LoVo (cell line): ENCODE measurements at regions not wholly inside any gene's neighbourhood (a gene's known extent, or its start where the extent isn't known, plus 50 kb on each side); places are given as distances from the start of the nearest gene placed in this dataset.
A peak's percentile ranks its signal among the peaks of the same experiment; 100 is the strongest.
"Not testable (repeated sequence)": the region's sequence is repeated elsewhere in the genome, so short reads cannot be mapped to it uniquely, and the experiment has no call there.

ENCODE experiments used
- DNase-seq: peaks from one replicate; pipeline ENCODE4 v3.0.0-alpha.2; 2016; ENCODE audit warnings: low spot score

DNA sequence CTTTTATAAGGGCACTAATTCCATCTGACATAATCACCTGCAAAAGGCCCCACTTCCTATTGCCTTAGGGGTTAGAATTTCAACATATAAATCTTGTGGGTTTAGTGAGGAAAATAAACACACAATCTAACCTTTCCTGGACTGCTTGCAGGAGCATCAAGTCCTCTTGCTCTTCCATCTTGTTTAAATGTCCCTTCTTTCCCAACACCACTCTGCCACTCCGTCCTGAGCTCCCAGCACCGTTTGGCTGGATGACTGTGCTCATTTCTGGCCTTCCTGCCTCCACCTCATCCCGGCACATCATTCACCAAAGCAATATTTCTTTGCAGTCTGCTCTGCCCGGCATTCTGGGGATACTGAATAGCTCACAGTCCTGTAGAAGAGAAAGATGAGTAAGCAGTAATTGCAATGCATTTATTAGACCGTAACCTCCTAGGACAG is 247.8 kb downstream of the BCL2 start:
- DNase-seq = no peak

DNA sequence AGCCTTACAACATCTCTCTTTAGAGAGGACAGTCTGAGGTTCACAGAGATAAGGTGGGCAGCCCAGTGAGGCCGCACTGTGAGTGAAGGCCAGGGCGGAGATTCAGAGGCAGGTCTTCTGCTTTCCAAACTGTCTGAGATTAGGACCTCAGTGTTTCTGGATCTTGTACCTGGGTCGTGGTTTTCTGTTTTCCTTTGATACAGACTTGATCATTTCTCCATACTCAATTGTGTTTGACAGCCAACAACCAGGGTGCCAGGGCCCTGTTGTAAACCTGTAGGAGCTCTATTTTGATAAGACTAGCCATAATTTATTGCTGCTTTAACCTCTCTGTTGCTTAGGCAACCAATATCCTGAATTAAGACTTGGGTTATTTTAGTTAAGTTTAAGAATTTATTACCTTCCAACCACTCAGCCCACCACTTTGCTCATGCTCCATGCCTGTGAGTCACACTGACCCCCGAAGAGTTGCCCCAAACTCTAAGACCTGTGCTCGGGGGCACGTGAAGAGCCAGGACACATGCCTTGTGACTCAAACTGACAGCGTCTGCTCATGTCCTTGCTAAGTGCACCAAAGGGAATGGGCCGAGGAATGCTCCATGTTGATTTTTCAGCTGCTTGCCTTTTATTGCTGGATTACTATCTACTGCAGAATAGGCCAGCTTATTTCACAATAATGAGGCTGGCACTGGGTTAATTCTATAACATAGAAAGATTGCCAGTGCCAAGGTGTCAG is 248.6 kb downstream of the BCL2 start:
- no peak for DNase-seq

DNA sequence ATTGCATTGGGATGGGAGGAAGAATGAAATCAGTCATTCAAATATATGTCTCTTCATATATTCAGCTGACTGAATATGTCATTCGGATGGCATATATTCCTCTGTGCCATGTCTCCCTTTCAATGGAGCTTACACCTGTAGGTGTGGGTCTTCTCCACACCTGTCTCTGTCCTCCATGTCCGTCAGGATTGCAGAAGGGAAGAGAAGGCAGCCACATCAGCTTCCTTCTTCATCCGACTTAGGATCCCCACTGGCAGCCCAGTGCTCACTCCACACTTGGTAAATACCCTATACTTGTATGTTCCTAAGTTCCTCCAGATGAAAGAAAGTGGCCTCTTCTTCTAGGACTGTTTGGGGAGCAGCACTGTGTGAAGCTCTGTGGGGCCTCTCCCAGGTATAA is 250.1 kb downstream of the BCL2 start:
- no peak for DNase-seq

DNA sequence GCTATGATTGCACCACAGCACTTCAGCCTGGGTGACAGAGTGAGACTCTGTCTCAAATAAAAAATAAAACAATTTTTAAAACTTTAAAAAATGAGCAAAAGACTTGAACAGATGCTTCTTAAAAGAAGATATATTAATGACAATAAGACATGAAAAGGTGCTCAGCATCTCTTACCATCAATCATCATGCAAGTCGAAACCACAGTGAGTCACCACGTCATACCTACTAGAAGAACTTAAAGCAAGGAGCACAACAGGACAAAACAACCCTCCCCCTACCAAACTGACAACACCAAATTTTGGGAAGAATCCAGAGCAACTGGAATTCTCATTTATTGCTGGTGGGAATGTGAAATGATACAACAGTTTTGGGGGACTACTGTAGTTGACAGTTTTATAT is 251.6 kb downstream of the BCL2 start:
- no peak for DNase-seq

DNA sequence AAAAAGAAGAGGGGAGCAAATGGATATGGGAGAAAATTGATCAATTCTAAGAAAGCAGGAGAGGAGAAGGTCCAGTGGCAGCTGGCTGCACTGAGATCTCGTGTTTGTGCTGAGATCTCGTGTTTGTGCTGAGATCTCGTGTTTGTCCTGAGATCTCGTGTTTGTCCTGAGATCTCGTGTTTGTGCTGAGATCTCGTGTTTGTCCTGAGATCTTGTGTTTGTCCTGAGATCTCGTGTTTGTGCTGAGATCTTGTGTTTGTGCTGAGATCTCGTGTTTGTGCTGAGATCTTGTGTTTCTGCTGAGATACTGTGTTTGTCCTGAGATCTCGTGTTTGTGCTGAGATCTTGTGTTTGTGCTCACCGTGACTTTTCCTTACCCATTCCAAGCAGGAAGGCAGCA is 254.4 kb downstream of the BCL2 start:
- DNase-seq = no peak

DNA sequence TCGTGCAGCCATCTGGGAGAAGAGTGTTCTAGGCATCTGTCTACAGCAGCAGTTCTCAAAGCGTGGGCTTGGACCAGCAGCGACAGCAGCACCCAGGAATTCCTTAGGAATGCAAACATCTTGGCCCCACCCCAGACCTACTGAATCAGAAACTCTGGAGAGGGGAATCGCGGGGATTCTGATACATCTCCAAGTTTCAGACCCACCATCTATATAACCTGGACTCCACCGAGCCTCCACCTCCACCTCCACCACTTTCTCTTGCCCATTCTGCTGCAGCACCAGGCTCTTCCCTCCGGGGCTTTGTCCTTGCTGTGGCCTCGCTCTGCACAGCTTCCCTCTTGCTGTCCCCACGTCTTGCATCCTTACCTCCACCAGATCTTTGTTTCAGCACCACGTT is 256.4 kb downstream of the BCL2 start:
- DNase-seq = peak; percentile 16

DNA sequence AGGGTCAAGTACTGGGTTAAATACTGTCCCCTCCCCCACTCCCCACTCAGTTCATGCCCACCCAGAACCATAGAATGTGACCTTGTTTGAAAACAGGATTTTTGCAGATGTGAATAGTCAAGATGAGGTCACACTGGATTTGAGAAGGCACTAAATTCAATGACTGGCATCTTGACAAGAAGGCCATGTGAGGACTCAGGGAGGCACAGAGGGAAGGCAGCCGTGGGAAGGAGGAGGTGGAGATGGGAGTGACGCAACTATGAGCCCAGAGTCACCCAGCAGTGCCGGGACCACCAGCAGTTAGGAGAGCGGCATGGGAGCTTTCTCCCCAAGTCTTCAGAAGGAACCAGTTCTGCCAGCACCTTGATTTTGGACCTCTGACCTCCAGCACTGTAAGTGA is 257.3 kb downstream of the BCL2 start:
- no peak for DNase-seq

DNA sequence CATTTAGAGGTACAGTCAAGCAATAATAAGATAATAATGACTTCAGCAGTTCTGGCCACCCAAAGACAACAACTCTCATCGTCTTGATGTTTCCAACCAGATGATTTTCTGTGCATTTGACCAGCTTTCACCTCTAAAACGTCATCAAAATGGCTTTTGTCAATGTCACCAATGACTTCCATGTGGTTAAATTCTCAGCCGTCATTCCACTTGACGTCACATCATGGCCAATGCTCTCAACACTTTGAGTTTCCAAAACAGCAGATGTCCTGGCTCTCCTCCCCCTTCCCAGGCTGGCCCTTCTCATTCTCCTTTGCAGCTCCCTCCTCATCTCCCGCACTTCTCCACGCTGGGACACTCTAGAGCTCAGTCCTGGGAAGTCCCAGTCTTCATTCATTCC is 258.3 kb downstream of the BCL2 start:
- no peak for DNase-seq

DNA sequence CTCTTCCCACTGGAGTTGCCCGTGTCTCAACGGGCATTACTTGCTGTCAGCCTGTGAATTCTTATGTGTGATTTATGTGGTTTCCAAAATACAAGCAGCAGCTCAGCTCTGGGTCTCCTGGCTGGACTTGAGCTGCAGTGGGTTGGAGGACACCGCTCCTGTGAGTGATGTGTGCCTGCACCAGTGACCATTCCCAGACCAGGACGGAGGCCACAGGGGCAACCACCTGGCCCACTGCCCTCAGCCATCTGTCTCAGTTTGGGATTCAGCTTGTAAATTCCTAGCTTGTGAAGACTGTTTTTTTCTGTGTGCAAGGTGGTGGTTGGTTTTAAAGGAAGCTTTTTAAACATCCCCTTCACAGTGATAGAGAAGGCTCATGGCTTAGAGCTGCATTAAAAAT is 261.0 kb downstream of the BCL2 start:
- no peak for DNase-seq

DNA sequence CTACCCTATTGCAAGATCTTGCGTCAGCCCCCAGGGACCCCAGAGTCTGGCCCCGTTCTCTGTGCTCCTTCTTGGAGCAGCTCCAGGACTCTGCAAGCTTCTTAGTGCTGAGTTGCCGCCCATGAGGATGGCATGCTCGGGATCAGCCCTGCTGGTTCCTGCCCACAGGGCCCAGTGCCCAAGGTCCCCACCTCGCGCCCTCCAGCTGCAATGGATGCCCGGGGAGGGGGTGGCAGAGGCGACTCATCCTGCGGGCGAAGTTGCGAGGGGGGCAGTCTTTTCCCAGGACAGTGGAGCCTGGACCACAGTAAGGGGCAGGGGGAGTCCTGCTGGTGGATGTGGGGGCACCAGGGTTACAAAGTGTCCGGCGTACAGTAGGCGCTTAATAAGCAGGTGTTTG is 261.9 kb downstream of the BCL2 start:
- DNase-seq = no peak

DNA sequence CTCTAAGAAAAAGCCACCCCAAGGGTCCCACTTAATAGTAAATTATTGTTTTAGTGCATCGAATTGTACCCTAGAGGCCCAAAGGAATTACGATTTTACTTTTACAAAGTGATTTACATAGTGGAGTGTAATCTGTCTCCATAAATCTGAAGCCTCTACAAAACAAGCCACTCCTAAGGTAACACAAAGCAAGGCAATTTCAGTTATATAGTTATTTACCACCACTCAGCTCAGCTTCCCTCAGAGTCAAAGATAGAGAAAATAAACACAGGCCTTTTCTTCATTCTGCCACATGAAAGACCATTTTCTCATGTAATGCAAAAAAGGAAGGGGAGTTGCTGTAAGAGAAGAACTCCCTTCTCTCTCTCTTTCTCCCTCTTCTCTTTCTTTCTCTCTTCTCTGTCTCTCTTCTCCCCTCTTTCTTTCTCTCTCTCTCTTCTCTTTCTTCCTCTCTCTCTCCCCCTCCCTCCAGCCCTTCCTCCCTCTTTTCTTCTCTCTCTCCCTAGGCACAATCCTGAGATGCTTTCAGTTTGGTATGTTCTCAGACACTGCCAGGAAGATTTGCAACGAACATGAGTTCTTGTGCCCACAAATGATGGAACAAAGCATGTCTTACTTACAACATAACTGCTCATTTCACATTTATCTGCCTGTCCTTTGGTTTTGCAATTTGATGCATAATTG is 264.5 kb downstream of the BCL2 start:
- no peak for DNase-seq

DNA sequence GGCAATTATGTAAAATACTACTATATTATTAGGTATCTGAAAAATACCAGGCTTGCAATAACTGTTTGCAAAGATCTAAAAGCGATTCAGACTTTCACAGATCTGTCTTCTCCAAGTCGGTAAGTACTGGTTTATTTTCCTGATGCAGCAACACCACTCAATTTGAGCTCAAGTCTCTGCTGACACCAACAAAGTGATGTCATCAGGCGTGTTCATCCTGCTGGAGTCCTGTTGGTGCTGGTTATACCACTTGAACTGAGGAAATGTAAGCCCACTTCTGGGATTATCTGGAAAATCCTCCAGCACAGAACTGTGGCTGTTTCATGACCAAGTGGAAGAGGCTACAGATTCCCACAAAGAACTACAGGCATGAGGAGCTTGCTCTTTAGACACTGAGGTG is 267.6 kb downstream of the BCL2 start:
- DNase-seq = no peak

DNA sequence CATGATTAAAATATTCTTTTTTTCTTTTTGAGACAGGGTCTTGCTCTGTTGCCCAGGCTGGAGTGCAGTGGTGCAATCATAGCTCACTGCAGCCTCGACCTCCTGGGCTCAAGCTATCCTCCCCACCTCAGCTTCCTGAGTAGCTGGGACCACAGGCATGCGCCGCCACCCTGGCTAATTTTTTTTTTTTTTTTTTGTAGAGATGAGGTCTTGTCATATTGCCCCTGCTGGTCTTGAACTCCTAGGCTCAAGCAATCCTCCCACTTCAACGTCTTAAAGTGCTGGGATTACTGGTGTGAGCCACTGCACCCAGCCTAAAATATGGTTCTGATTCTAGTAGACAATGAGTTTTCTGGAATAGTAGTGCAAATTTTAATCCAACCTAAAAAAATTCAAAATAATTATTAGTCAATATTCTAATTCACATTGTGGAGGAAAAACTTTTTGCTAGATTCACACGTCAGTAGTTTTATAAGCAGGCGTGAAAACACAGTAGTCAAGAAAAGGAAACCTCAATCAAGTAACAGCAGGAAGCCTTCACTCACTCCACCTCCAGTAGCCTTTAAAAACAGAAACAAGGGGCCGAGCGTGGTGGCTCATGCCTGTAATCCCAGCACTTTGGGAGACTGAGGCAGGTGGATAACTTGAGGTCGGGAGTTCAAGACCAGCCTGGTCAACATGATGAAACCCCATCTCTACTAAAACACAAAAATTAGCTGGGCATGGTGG is 268.7 kb downstream of the BCL2 start:
- DNase-seq = not testable (repeated sequence)

DNA sequence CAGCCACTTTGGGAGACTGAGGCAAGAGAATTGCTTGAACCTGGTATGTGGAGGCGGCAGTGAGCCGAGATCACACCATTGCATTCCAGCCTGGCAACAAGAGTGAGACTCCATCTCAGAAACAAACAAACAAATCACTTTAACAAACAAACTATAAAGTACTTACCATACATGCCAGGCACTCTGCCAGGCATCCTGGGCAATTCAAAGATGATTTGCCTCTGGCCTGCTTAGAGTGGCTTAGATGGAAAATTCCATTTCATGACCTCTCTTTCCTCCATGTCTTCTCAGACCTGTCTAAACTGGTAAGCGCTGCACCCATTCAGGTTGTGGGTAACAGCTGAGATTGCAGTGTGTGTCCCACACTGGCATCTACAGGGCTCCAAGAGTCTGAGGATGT is 273.2 kb downstream of the BCL2 start:
- no peak for DNase-seq

DNA sequence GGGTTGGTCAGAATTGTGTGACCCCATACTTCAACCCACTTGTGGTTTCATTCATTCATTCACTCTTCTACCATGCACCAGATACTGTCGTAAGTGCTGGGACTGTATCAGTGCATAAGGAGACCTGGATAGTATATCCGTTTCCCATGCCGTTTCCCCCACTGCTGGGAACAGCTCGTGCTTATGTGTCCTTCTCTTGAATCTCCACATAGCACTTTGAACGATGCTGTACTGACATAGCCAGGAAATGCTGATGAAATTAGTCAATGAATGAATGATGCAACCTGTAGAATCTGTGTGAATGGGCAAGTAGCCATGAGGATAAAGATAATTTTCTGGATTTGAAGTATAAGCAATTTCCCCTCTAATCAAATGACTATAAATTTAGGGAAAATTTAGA is 276.1 kb downstream of the BCL2 start:
- DNase-seq = no peak

DNA sequence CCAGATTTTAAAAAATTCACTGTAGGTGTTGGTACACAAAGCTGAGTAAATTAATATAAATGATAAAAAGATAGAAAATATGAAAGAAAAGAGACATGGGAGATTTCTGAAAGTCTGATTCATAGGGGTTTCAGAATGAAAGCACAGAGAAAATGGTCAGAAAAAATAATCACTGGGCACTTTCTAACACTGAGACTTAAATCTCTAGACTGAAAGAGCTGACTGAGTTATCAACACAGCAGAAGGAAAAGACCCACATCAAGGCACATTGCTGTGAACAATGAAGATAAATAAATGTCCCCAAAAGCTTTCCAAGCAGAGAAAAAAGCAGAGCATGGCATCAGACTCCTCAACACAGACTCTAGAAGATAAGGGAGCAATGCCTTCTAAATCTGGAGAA is 277.2 kb downstream of the BCL2 start:
- no peak for DNase-seq

DNA sequence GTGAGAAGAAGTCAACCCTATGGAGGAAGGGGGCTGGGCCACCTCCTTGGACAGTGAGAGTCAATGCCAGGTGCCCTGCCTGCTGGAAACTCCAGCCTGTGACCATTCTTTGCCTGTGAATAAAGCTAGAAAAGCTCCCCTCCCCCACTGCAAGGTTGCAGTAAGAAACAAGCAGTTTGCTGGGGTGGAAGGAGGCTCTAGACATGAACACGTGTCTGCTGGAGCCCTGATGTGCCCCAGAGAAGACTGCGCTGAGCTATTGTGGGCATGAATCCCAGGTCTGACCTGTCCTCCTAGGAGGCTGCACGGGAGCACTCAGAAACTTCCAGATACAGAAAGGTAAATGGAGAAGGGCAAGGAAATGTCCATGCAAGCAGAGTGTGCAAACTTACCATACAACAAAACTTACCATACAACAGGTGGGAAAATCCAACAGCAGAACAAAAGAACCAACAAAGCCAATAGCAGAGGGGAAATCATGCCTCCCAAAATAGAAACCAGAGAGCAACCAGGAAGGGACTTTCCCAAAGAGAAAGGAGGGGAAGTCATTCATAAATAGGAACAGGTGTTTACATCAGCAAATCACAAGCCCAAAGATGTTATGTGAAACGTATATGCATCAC is 278.7 kb downstream of the BCL2 start:
- DNase-seq = no peak

DNA sequence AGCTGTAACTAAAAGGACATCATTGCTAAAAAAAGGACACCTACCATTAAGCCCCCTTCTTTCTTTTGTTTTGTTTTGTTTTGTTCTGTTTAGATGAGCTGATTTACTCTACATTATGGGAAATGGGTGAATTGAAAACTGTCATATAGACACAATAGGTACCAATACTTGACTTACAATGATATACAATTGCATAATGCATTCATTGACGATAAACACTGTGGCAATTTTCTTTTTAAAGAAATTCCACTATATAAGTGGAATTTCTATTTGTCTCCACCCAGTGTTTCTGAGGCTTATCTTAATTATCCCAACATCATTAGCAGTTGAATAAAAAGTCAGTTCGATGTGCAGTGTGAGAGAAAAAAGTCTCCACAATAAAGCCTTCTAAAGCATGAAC is 282.1 kb downstream of the BCL2 start:
- DNase-seq = no peak

DNA sequence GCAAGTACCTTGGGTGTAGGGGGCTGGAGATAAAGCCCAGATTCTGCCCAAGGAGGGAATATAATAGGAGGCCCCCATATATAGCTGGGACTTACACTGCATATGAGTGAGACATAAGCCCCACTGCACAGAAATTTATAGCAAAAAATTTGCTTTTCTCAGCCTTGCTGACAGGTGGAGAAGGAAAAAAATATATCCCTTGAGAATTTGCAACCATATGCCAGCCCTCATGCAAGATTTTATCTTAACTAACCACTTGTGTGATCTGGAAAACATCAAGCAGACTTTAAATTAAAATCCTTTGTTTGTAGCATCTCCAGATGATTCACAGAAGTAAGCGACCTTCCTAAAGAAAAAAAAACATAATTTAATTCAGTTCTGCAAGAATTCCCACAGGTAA is 288.2 kb downstream of the BCL2 start:
- DNase-seq = no peak
